Memory B cell (primary cell): ENCODE measurements at regions not wholly inside any gene's neighbourhood (a gene's known extent, or its start where the extent isn't known, plus 50 kb on each side); places are given as distances from the start of the nearest gene placed in this dataset.

Source experiments
- ATAC-seq: fragments of 150-1000 bp; cut with Tn5 transposase; 2 replicates; pipeline ENCODE4 v1.10.0; 2021; ENCODE audit warnings: low read depth, mild to moderate bottlenecking, moderate library complexity
- DNase-seq, 2 donors: peaks; one replicate each; pipeline ENCODE4 v3.0.0; 2022; ENCODE audit warnings: low spot score in 2 of 2
- H3K27ac Mint-ChIP-seq: one replicate; pipeline ENCODE4 v1.8.0; 2022; ENCODE audit warnings: mild to moderate bottlenecking, moderate library complexity, mixed read lengths
- H3K27me3 Mint-ChIP-seq: one replicate; pipeline ENCODE4 v1.8.0; 2022; ENCODE audit warnings: mixed read lengths
- H3K36me3 Mint-ChIP-seq: one replicate; pipeline ENCODE4 v1.8.0; 2022; ENCODE audit warnings: mild to moderate bottlenecking, mixed read lengths
- H3K4me1 Mint-ChIP-seq: one replicate; pipeline ENCODE4 v1.8.0; 2022; ENCODE audit warnings: mixed read lengths
- H3K4me3 Mint-ChIP-seq: one replicate; pipeline ENCODE4 v1.8.0; 2022; ENCODE audit warnings: mild to moderate bottlenecking, moderate library complexity, mixed read lengths
- H3K9me3 Mint-ChIP-seq: one replicate; pipeline ENCODE4 v1.8.0; 2022; ENCODE audit warnings: mixed read lengths

- no peak for ATAC-seq
- Mint-ChIP-seq H3K36me3 (no peaks in the 10 kb centered on the region), H3K9me3 (peaks cover 1% of the 10 kb centered on the region), H3K4me3 (no peak overlapping the region), H3K27ac (no peak overlapping the region), H3K27me3 (peaks cover 1% of the 10 kb centered on the region), H3K4me1 (no peaks in the 10 kb centered on the region)
- DNase-seq = no peak
Measured at GRCh38 chr10:43965918-43966570, 317.4 kb upstream of the ZNF32 start.

GRCh38 chr10:43965033-43965917, 316.6 kb upstream of the ZNF32 start:
- Mint-ChIP-seq H3K9me3 (peaks cover 1% of the 10 kb centered on the region), H3K4me1 (no peaks in the 10 kb centered on the region), H3K27me3 (peaks cover 1% of the 10 kb centered on the region), H3K27ac (no peak overlapping the region), H3K4me3 (no peak overlapping the region), H3K36me3 (no peaks in the 10 kb centered on the region)
- ATAC-seq (no peak), DNase-seq (no peak)

- H3K27me3 Mint-ChIP-seq = peaks cover 1% of the 10 kb centered on the region
- DNase-seq (no peak), ATAC-seq (no peak)
- no peak overlapping the region for H3K4me3 Mint-ChIP-seq
- no peaks in the 10 kb centered on the region for H3K4me1 Mint-ChIP-seq
- H3K36me3 Mint-ChIP-seq = no peaks in the 10 kb centered on the region
- H3K9me3 Mint-ChIP-seq = peaks cover 1% of the 10 kb centered on the region
- no peak overlapping the region for H3K27ac Mint-ChIP-seq
Measured at GRCh38 chr10:43964486-43964885, 315.8 kb upstream of the ZNF32 start.

- no peak for ATAC-seq
- no peaks in the 10 kb centered on the region for H3K4me1 Mint-ChIP-seq
- no peak for DNase-seq
- H3K27ac Mint-ChIP-seq = no peak overlapping the region
- H3K27me3 Mint-ChIP-seq = no peaks in the 10 kb centered on the region
- H3K9me3 Mint-ChIP-seq = peaks cover 1% of the 10 kb centered on the region
- no peaks in the 10 kb centered on the region for H3K36me3 Mint-ChIP-seq
- no peak overlapping the region for H3K4me3 Mint-ChIP-seq
Measured at GRCh38 chr10:43963793-43964425, 315.2 kb upstream of the ZNF32 start.

- Mint-ChIP-seq H3K27ac (no peak overlapping the region), H3K9me3 (peaks cover 1% of the 10 kb centered on the region), H3K4me3 (no peak overlapping the region), H3K27me3 (no peaks in the 10 kb centered on the region), H3K4me1 (no peaks in the 10 kb centered on the region), H3K36me3 (no peaks in the 10 kb centered on the region)
- ATAC-seq (no peak), DNase-seq (no peak)
Measured at GRCh38 chr10:43963379-43963778, 314.7 kb upstream of the ZNF32 start.

- Mint-ChIP-seq H3K27me3 (no peaks in the 10 kb centered on the region), H3K4me3 (no peak overlapping the region), H3K4me1 (no peaks in the 10 kb centered on the region), H3K27ac (no peak overlapping the region), H3K36me3 (no peaks in the 10 kb centered on the region), H3K9me3 (peaks cover 1% of the 10 kb centered on the region)
- ATAC-seq (no peak), DNase-seq (no peak)
Measured at GRCh38 chr10:43962346-43963191, 313.9 kb upstream of the ZNF32 start.

- ATAC-seq = no peak
- no peaks in the 10 kb centered on the region for H3K36me3 Mint-ChIP-seq
- H3K9me3 Mint-ChIP-seq = no peaks in the 10 kb centered on the region
- H3K27me3 Mint-ChIP-seq = no peaks in the 10 kb centered on the region
- H3K4me3 Mint-ChIP-seq = no peak overlapping the region
- no peak for DNase-seq
- H3K4me1 Mint-ChIP-seq = no peaks in the 10 kb centered on the region
- H3K27ac Mint-ChIP-seq = no peak overlapping the region
Measured at GRCh38 chr10:43961523-43962345, 313.1 kb upstream of the ZNF32 start.

GRCh38 chr10:43960981-43961380, 312.3 kb upstream of the ZNF32 start:
- no peak for DNase-seq
- Mint-ChIP-seq H3K27ac (no peak overlapping the region), H3K4me3 (no peak overlapping the region), H3K27me3 (no peaks in the 10 kb centered on the region), H3K4me1 (no peaks in the 10 kb centered on the region), H3K36me3 (peaks cover 2% of the 10 kb centered on the region), H3K9me3 (no peaks in the 10 kb centered on the region)
- no peak for ATAC-seq

GRCh38 chr10:43960477-43960876, 311.8 kb upstream of the ZNF32 start:
- Mint-ChIP-seq H3K9me3 (no peaks in the 10 kb centered on the region), H3K27me3 (no peaks in the 10 kb centered on the region), H3K27ac (no peak overlapping the region), H3K36me3 (peaks cover 2% of the 10 kb centered on the region), H3K4me3 (no peak overlapping the region), H3K4me1 (no peaks in the 10 kb centered on the region)
- DNase-seq (no peak), ATAC-seq (no peak)

- DNase-seq (no peak), ATAC-seq (no peak)
- H3K27ac Mint-ChIP-seq = no peak overlapping the region
- no peaks in the 10 kb centered on the region for H3K27me3 Mint-ChIP-seq
- H3K9me3 Mint-ChIP-seq = no peaks in the 10 kb centered on the region
- peaks cover 2% of the 10 kb centered on the region for H3K36me3 Mint-ChIP-seq
- no peaks in the 10 kb centered on the region for H3K4me1 Mint-ChIP-seq
- H3K4me3 Mint-ChIP-seq = no peak overlapping the region
Measured at GRCh38 chr10:43960135-43960415, 311.4 kb upstream of the ZNF32 start.

- ATAC-seq (no peak), DNase-seq (no peak)
- no peaks in the 10 kb centered on the region for H3K9me3 Mint-ChIP-seq
- H3K4me3 Mint-ChIP-seq = no peak overlapping the region
- H3K4me1 Mint-ChIP-seq = no peaks in the 10 kb centered on the region
- H3K27me3 Mint-ChIP-seq = no peaks in the 10 kb centered on the region
- peaks cover 2% of the 10 kb centered on the region for H3K36me3 Mint-ChIP-seq
- H3K27ac Mint-ChIP-seq = no peak overlapping the region
Measured at GRCh38 chr10:43959364-43960134, 310.9 kb upstream of the ZNF32 start.

- DNase-seq (no peak), ATAC-seq (no peak)
- Mint-ChIP-seq H3K27me3 (no peaks in the 10 kb centered on the region), H3K9me3 (no peaks in the 10 kb centered on the region), H3K27ac (no peak overlapping the region), H3K4me3 (no peak overlapping the region), H3K36me3 (peaks cover 2% of the 10 kb centered on the region), H3K4me1 (no peaks in the 10 kb centered on the region)
Measured at GRCh38 chr10:43958964-43959363, 310.3 kb upstream of the ZNF32 start.

GRCh38 chr10:43958071-43958432, 309.4 kb upstream of the ZNF32 start:
- no peak overlapping the region for H3K27ac Mint-ChIP-seq
- no peaks in the 10 kb centered on the region for H3K27me3 Mint-ChIP-seq
- DNase-seq (no peak), ATAC-seq (no peak)
- H3K4me1 Mint-ChIP-seq = no peaks in the 10 kb centered on the region
- no peak overlapping the region for H3K4me3 Mint-ChIP-seq
- peaks cover 2% of the 10 kb centered on the region for H3K36me3 Mint-ChIP-seq
- H3K9me3 Mint-ChIP-seq = peaks cover under 1% of the 10 kb centered on the region
